T-helper 1 cell (primary cell): ENCODE measurements at regions not wholly inside any gene's neighbourhood (a gene's known extent, or its start where the extent isn't known, plus 50 kb on each side); places are given as distances from the start of the nearest gene placed in this dataset.
A peak's percentile ranks its signal among the peaks of the same experiment; 100 is the strongest.

Experiments
- DNase-seq, 5 donors: peaks; one replicate each; pipeline ENCODE4 v3.0.0-alpha.2; 2012 to 2020

GRCh38 chr10:108453166-108453565 is 1288.7 kb upstream of the SORCS1 start:
- DNase-seq: no peak

GRCh38 chr10:108452533-108452932 is 1288.0 kb upstream of the SORCS1 start:
- DNase-seq: no peak

- no peak for DNase-seq
Observed at GRCh38 chr10:108450280-108450679, 1285.8 kb upstream of the SORCS1 start.

GRCh38 chr10:108445746-108446145 is 1281.2 kb upstream of the SORCS1 start:
- no peak for DNase-seq

GRCh38 chr10:108443636-108444035 is 1279.1 kb upstream of the SORCS1 start:
- DNase-seq: no peak

- DNase-seq: no peak
Observed at GRCh38 chr10:108439397-108439796, 1274.9 kb upstream of the SORCS1 start.

GRCh38 chr10:108436096-108436495 is 1271.6 kb upstream of the SORCS1 start:
- no peak for DNase-seq

GRCh38 chr10:108434559-108435252 is 1270.2 kb upstream of the SORCS1 start:
- no peak for DNase-seq

- DNase-seq: no peak
Observed at GRCh38 chr10:108427146-108427545, 1262.6 kb upstream of the SORCS1 start.

GRCh38 chr10:108425283-108425964 is 1260.9 kb upstream of the SORCS1 start:
- no peak for DNase-seq

- DNase-seq: no peak
Observed at GRCh38 chr10:108424656-108425055, 1260.2 kb upstream of the SORCS1 start.

GRCh38 chr10:108422286-108422685 is 1257.8 kb upstream of the SORCS1 start:
- no peak for DNase-seq

- no peak for DNase-seq
Observed at GRCh38 chr10:108421266-108421665, 1256.8 kb upstream of the SORCS1 start.

- DNase-seq: no peak
Observed at GRCh38 chr10:108413954-108414353, 1249.4 kb upstream of the SORCS1 start.

- no peak for DNase-seq
Observed at GRCh38 chr10:108412323-108412722, 1247.8 kb upstream of the SORCS1 start.

- no peak for DNase-seq
Observed at GRCh38 chr10:108411894-108412293, 1247.4 kb upstream of the SORCS1 start.

GRCh38 chr10:108411206-108411605 is 1246.7 kb upstream of the SORCS1 start:
- no peak for DNase-seq

GRCh38 chr10:108410236-108410635 is 1245.7 kb upstream of the SORCS1 start:
- no peak for DNase-seq

- DNase-seq: no peak
Observed at GRCh38 chr10:108409306-108409705, 1244.8 kb upstream of the SORCS1 start.

- DNase-seq: no peak
Observed at GRCh38 chr10:108404155-108404554, 1239.6 kb upstream of the SORCS1 start.

- DNase-seq: no peak
Observed at GRCh38 chr10:108399465-108399864, 1235.0 kb upstream of the SORCS1 start.

- no peak for DNase-seq
Observed at GRCh38 chr10:108393089-108393488, 1228.6 kb upstream of the SORCS1 start.

GRCh38 chr10:108392286-108392685 is 1227.8 kb upstream of the SORCS1 start:
- no peak for DNase-seq

- no peak for DNase-seq
Observed at GRCh38 chr10:108388706-108389105, 1224.2 kb upstream of the SORCS1 start.

GRCh38 chr10:108385963-108386362 is 1221.5 kb upstream of the SORCS1 start:
- peak in 1 of 5 donors; percentile 0 for DNase-seq
